ENCODE measurements at regions not wholly inside any gene's neighbourhood (a gene's known extent, or its start where the extent isn't known, plus 50 kb on each side); places are given as distances from the start of the nearest gene placed in this dataset.

GRCh38 chr2:22626621-22627020 lies 758.4 kb upstream of the KLHL29 start:
- TF ChIP-seq CTCF (IDR thresholded peaks at IDR 0.05; ENCODE audit: insufficient read depth, low read length, missing control alignments): no peak
- POLR2A ChIA-PET: no interaction called here
- H3K4me3 ChIP-seq (ENCODE audit: low read depth, low read length): no peak overlapping the region
- CTCF ChIA-PET: no interaction called here
- DNase-seq (ENCODE audit: low read depth, low spot score): no peak

GRCh38 chr2:22628221-22628620 lies 756.8 kb upstream of the KLHL29 start:
- ChIA-PET CTCF (no interaction called here), POLR2A (no interaction called here)
- TF ChIP-seq CTCF (IDR thresholded peaks at IDR 0.05; ENCODE audit: insufficient read depth, low read length, missing control alignments): no peak
- no peak for DNase-seq (ENCODE audit: low read depth, low spot score)
- H3K4me3 ChIP-seq (ENCODE audit: low read depth, low read length): no peak overlapping the region

GRCh38 chr2:22628906-22629305 lies 756.1 kb upstream of the KLHL29 start:
- TF ChIP-seq CTCF (IDR thresholded peaks at IDR 0.05; ENCODE audit: insufficient read depth, low read length, missing control alignments): no peak
- ChIA-PET POLR2A (no interaction called here), CTCF (no interaction called here)
- DNase-seq (ENCODE audit: low read depth, low spot score): no peak
- H3K4me3 ChIP-seq (ENCODE audit: low read depth, low read length): no peak overlapping the region

- POLR2A ChIA-PET: no interaction called here
- H3K4me3 ChIP-seq (ENCODE audit: low read depth, low read length): no peak overlapping the region
- DNase-seq (ENCODE audit: low read depth, low spot score): no peak
- TF ChIP-seq CTCF (IDR thresholded peaks at IDR 0.05; ENCODE audit: insufficient read depth, low read length, missing control alignments): no peak
- CTCF ChIA-PET: no interaction called here
Observed at GRCh38 chr2:22634167-22634566, 750.8 kb upstream of the KLHL29 start.

- no peak for TF ChIP-seq CTCF (IDR thresholded peaks at IDR 0.05; ENCODE audit: insufficient read depth, low read length, missing control alignments)
- no peak for DNase-seq (ENCODE audit: low read depth, low spot score)
- POLR2A ChIA-PET: no interaction called here
- CTCF ChIA-PET: no interaction called here
- no peak overlapping the region for H3K4me3 ChIP-seq (ENCODE audit: low read depth, low read length)
Observed at GRCh38 chr2:22656426-22656825, 728.6 kb upstream of the KLHL29 start.

GRCh38 chr2:22673529-22673928 lies 711.5 kb upstream of the KLHL29 start:
- no peak for TF ChIP-seq CTCF (IDR thresholded peaks at IDR 0.05; ENCODE audit: insufficient read depth, low read length, missing control alignments)
- ChIA-PET POLR2A (no interaction called here), CTCF (no interaction called here)

More at GRCh38 chr2:22673529-22673928, 711.5 kb upstream of the KLHL29 start:
- no peak overlapping the region for H3K4me3 ChIP-seq (ENCODE audit: low read depth, low read length)
- DNase-seq (ENCODE audit: low read depth, low spot score): no peak

Data from AG04449 (cell line).